ENCODE measurements at regions not wholly inside any gene's neighbourhood (a gene's known extent, or its start where the extent isn't known, plus 50 kb on each side); places are given as distances from the start of the nearest gene placed in this dataset.

- TF ChIP-seq EZH2phosphoT487 (IDR thresholded peaks at IDR 0.05; ENCODE audit: low read depth): no peak
- TF ChIP-seq CTCF (IDR thresholded peaks at IDR 0.05; ENCODE audit: low read depth, low read length): no peak
These were observed 127.9 kb upstream of the NXT1 start for GRCh38 chr20:23222531-23223200.
